Lower leg skin (tissue), 3 donors: ENCODE measurements at regions not wholly inside any gene's neighbourhood (a gene's known extent, or its start where the extent isn't known, plus 50 kb on each side); places are given as distances from the start of the nearest gene placed in this dataset.
"Not testable (repeated sequence)": the region's sequence is repeated elsewhere in the genome, so short reads cannot be mapped to it uniquely, and the experiment has no call there.

Experiments
- CTCF ChIP-seq, 3 donors: fragments of 450-650 bp; IDR thresholded peaks; one replicate each; pipeline ENCODE4 v1.5.1; 2016; ENCODE audit warnings: antibody characterized with exemption in 3 of 3, mild to moderate bottlenecking in 3 of 3, moderate library complexity in 2 of 3
- POLR2A ChIP-seq, 2 donors: fragments of 450-650 bp; IDR thresholded peaks; one replicate each; pipeline ENCODE4 v1.6.1; 2016 to 2017; ENCODE audit warnings: antibody characterized with exemption in 2 of 2, mild to moderate bottlenecking in 1 of 2, moderate library complexity in 1 of 2

DNA sequence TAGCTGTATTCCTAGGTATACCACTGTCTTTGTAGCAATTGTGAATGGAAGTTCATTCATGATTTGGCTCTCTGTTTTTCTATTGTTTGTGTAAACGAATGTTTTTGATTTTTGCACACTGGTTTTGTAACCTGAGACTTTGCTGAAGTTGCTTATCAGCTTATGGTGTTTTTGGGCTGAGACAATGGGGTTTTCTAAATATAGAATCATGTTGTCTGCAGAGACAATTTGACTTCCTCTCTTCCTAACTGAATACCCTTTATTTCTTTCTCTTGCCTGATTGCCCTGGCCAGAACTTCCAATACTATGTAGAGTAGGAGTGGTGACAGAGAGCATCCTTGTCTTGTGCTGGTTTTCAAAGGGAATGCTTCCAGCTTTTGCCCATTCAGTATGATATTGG, 761.6 kb upstream of the NCAM2 start:
- TF ChIP-seq POLR2A, CTCF (IDR thresholded peaks at IDR 0.05): not testable (repeated sequence)
